ENCODE measurements at regions not wholly inside any gene's neighbourhood (a gene's known extent, or its start where the extent isn't known, plus 50 kb on each side); places are given as distances from the start of the nearest gene placed in this dataset.
"Not testable (repeated sequence)": the region's sequence is repeated elsewhere in the genome, so short reads cannot be mapped to it uniquely, and the experiment has no call there.

GRCh38 chrX:128676651-128677050 is 624.4 kb upstream of the ACTRT1 start:
- Histone ChIP-seq H3K9me3 (ENCODE audit: control insufficient read depth, low read length) (no peaks in the 10 kb centered on the region), H3K4me1 (ENCODE audit: control insufficient read depth in 1 of 2, insufficient read depth in 2 of 2, low read length in 2 of 2) (no peaks in the 10 kb centered on the region), H3K27ac (ENCODE audit: low read depth in 1 of 2, low read length in 2 of 2) (no peak overlapping the region), H3K4me3 (ENCODE audit: low read length in 2 of 2) (no peak overlapping the region), H3K27me3 (ENCODE audit: control insufficient read depth in 1 of 2, insufficient read depth in 2 of 2, low read length in 1 of 2) (no peaks in the 10 kb centered on the region), H3K36me3 (ENCODE audit: control insufficient read depth in 1 of 2, insufficient read depth in 2 of 2, low read length in 1 of 2) (no peaks in the 10 kb centered on the region)
- ATAC-seq (ENCODE audit: low FRiP score) (no peak), DNase-seq (no peak)
- 57 to 78% methylated on average over 4 of the region's 4 CpGs for WGBS, 2 donors
- intact Hi-C loops (cut with DNase I) = no loop called here

- H3K27me3 ChIP-seq (ENCODE audit: control insufficient read depth in 1 of 2, insufficient read depth in 2 of 2, low read length in 1 of 2); H3K4me1 ChIP-seq (ENCODE audit: control insufficient read depth in 1 of 2, insufficient read depth in 2 of 2, low read length in 2 of 2); H3K27ac ChIP-seq (ENCODE audit: low read depth in 1 of 2, low read length in 2 of 2); intact Hi-C loops (cut with DNase I); H3K9me3 ChIP-seq (ENCODE audit: control insufficient read depth, low read length); ATAC-seq (ENCODE audit: low FRiP score); H3K4me3 ChIP-seq (ENCODE audit: low read length in 2 of 2); H3K36me3 ChIP-seq (ENCODE audit: control insufficient read depth in 1 of 2, insufficient read depth in 2 of 2, low read length in 1 of 2); DNase-seq: not testable (repeated sequence)
- 63 to 71% methylated on average over 9 of the region's 9 CpGs for WGBS, 2 donors
These were observed 622.3 kb upstream of the ACTRT1 start for GRCh38 chrX:128674326-128675086.

- ATAC-seq (ENCODE audit: low FRiP score) = no peak
These were observed 612.0 kb upstream of the ACTRT1 start for GRCh38 chrX:128664211-128664610.

GRCh38 chrX:128653524-128654060 is 601.4 kb upstream of the ACTRT1 start:
- no peaks in the 10 kb centered on the region for H3K36me3 ChIP-seq (ENCODE audit: control insufficient read depth in 1 of 2, insufficient read depth in 2 of 2, low read length in 1 of 2)
- intact Hi-C loops (cut with DNase I) = no loop called here
- H3K27me3 ChIP-seq (ENCODE audit: control insufficient read depth in 1 of 2, insufficient read depth in 2 of 2, low read length in 1 of 2) = no peaks in the 10 kb centered on the region
- H3K9me3 ChIP-seq (ENCODE audit: control insufficient read depth, low read length) = peaks cover 4% of the 10 kb centered on the region
- WGBS, 2 donors = 19 to 24% methylated on average over 6 of the region's 6 CpGs
- no peak overlapping the region for H3K27ac ChIP-seq (ENCODE audit: low read depth in 1 of 2, low read length in 2 of 2)
- ATAC-seq (ENCODE audit: low FRiP score) (no peak), DNase-seq (no peak)
- no peak overlapping the region for H3K4me3 ChIP-seq (ENCODE audit: low read length in 2 of 2)
- no peaks in the 10 kb centered on the region for H3K4me1 ChIP-seq (ENCODE audit: control insufficient read depth in 1 of 2, insufficient read depth in 2 of 2, low read length in 2 of 2)

More at GRCh38 chrX:128664211-128664610, 612.0 kb upstream of the ACTRT1 start:
- WGBS, 2 donors = 14 to 38% methylated on average over 1 of the region's 1 CpG
- Histone ChIP-seq H3K27me3 (ENCODE audit: control insufficient read depth in 1 of 2, insufficient read depth in 2 of 2, low read length in 1 of 2) (no peaks in the 10 kb centered on the region), H3K4me1 (ENCODE audit: control insufficient read depth in 1 of 2, insufficient read depth in 2 of 2, low read length in 2 of 2) (no peaks in the 10 kb centered on the region), H3K36me3 (ENCODE audit: control insufficient read depth in 1 of 2, insufficient read depth in 2 of 2, low read length in 1 of 2) (no peaks in the 10 kb centered on the region), H3K27ac (ENCODE audit: low read depth in 1 of 2, low read length in 2 of 2) (no peak overlapping the region), H3K4me3 (ENCODE audit: low read length in 2 of 2) (no peak overlapping the region), H3K9me3 (ENCODE audit: control insufficient read depth, low read length) (no peaks in the 10 kb centered on the region)
- intact Hi-C loops (cut with DNase I) = no loop called here
- no peak for DNase-seq

- ATAC-seq (ENCODE audit: low FRiP score) = no peak
- no peaks in the 10 kb centered on the region for H3K4me1 ChIP-seq (ENCODE audit: control insufficient read depth in 1 of 2, insufficient read depth in 2 of 2, low read length in 2 of 2)
- no peaks in the 10 kb centered on the region for H3K9me3 ChIP-seq (ENCODE audit: control insufficient read depth, low read length)
- H3K27ac ChIP-seq (ENCODE audit: low read depth in 1 of 2, low read length in 2 of 2) = no peak overlapping the region
- H3K36me3 ChIP-seq (ENCODE audit: control insufficient read depth in 1 of 2, insufficient read depth in 2 of 2, low read length in 1 of 2) = no peaks in the 10 kb centered on the region
- no peak overlapping the region for H3K4me3 ChIP-seq (ENCODE audit: low read length in 2 of 2)
- WGBS, 2 donors = 28 to 41% methylated on average over 1 of the region's 1 CpG
- DNase-seq = no peak
- intact Hi-C loops (cut with DNase I) = no loop called here
- H3K27me3 ChIP-seq (ENCODE audit: control insufficient read depth in 1 of 2, insufficient read depth in 2 of 2, low read length in 1 of 2) = no peaks in the 10 kb centered on the region
These were observed 598.1 kb upstream of the ACTRT1 start for GRCh38 chrX:128650326-128650725.

DNA sequence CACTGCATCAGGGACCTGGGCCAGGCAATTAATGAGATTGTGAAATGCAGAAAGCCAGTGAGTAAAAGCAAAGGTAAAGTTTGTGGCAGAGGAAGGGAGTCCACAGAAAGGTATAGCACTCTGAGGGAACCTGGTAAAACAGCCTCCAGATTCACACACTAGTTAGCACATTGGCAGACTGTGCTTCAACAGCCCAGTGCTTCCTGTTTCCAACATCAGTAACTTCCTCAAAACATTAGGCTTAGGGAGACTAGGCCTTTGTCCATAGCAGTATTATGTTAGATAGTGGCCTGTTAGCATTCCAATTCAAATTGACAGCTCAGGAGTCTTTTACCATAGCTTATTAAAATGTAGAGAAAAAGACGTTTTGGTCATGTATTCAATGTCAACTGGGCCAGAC is 582.6 kb upstream of the ACTRT1 start:
- DNase-seq (no peak), ATAC-seq (ENCODE audit: low FRiP score) (no peak)
- no peaks in the 10 kb centered on the region for H3K9me3 ChIP-seq (ENCODE audit: control insufficient read depth, low read length)
- no peak overlapping the region for H3K27ac ChIP-seq (ENCODE audit: low read depth in 1 of 2, low read length in 2 of 2)
- H3K27me3 ChIP-seq (ENCODE audit: control insufficient read depth in 1 of 2, insufficient read depth in 2 of 2, low read length in 1 of 2) = no peaks in the 10 kb centered on the region
- intact Hi-C loops (cut with DNase I) = no loop called here
- H3K4me3 ChIP-seq (ENCODE audit: low read length in 2 of 2) = no peak overlapping the region
- H3K36me3 ChIP-seq (ENCODE audit: control insufficient read depth in 1 of 2, insufficient read depth in 2 of 2, low read length in 1 of 2) = no peaks in the 10 kb centered on the region
- 9 to 34% methylated on average over 1 of the region's 1 CpG for WGBS, 2 donors
- no peaks in the 10 kb centered on the region for H3K4me1 ChIP-seq (ENCODE audit: control insufficient read depth in 1 of 2, insufficient read depth in 2 of 2, low read length in 2 of 2)

GRCh38 chrX:128623361-128623760 is 571.2 kb upstream of the ACTRT1 start:
- intact Hi-C loops (cut with DNase I) = loop anchor here in 1 of 2 donors (10.0 kb wide), 1 partner anchor 61 kb away; no protein-coding TSS in a partner anchor
- H3K36me3 ChIP-seq (ENCODE audit: control insufficient read depth in 1 of 2, insufficient read depth in 2 of 2, low read length in 1 of 2) = no peaks in the 10 kb centered on the region
- H3K9me3 ChIP-seq (ENCODE audit: control insufficient read depth, low read length) = no peaks in the 10 kb centered on the region
- ATAC-seq (ENCODE audit: low FRiP score) = peak; percentile 17
- 79 to 90% methylated on average over 1 of the region's 1 CpG for WGBS, 2 donors
- no peaks in the 10 kb centered on the region for H3K4me1 ChIP-seq (ENCODE audit: control insufficient read depth in 1 of 2, insufficient read depth in 2 of 2, low read length in 2 of 2)
- H3K27me3 ChIP-seq (ENCODE audit: control insufficient read depth in 1 of 2, insufficient read depth in 2 of 2, low read length in 1 of 2) = no peaks in the 10 kb centered on the region
- no peak overlapping the region for H3K4me3 ChIP-seq (ENCODE audit: low read length in 2 of 2)
- H3K27ac ChIP-seq (ENCODE audit: low read depth in 1 of 2, low read length in 2 of 2) = no peak overlapping the region
- peak in 1 of 2 donors; percentile 61 for DNase-seq

DNA sequence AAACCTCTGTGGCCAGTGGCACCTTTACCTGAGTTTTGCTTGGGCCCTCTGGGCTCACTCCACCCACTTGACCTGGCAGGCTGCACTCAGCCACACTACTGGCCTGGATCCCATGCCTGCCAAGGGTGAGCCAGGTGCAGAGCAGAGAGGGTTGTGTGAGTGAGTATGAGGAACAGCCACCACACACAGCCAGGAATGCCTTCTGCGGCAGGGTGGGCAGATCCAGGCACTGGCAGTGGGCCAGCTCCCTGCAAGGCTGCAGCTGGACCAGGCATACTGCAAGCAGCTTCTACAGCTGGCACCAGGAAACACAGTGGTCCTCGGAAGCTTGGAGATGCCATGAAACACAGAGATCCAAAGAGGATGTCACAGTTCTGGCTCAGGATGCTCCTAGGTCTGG is 570.1 kb upstream of the ACTRT1 start:
- ATAC-seq (ENCODE audit: low FRiP score) = no peak
- Histone ChIP-seq H3K27me3 (ENCODE audit: control insufficient read depth in 1 of 2, insufficient read depth in 2 of 2, low read length in 1 of 2) (no peaks in the 10 kb centered on the region), H3K27ac (ENCODE audit: low read depth in 1 of 2, low read length in 2 of 2) (no peak overlapping the region), H3K9me3 (ENCODE audit: control insufficient read depth, low read length) (no peaks in the 10 kb centered on the region), H3K36me3 (ENCODE audit: control insufficient read depth in 1 of 2, insufficient read depth in 2 of 2, low read length in 1 of 2) (no peaks in the 10 kb centered on the region), H3K4me3 (ENCODE audit: low read length in 2 of 2) (no peak overlapping the region), H3K4me1 (ENCODE audit: control insufficient read depth in 1 of 2, insufficient read depth in 2 of 2, low read length in 2 of 2) (no peaks in the 10 kb centered on the region)
- intact Hi-C loops (cut with DNase I) = loop anchor here in 1 of 2 donors (10.0 kb wide), 1 partner anchor 63 kb away; no protein-coding TSS in a partner anchor
- 50 to 51% methylated on average over 2 of the region's 2 CpGs for WGBS, 2 donors
- no peak for DNase-seq

DNA sequence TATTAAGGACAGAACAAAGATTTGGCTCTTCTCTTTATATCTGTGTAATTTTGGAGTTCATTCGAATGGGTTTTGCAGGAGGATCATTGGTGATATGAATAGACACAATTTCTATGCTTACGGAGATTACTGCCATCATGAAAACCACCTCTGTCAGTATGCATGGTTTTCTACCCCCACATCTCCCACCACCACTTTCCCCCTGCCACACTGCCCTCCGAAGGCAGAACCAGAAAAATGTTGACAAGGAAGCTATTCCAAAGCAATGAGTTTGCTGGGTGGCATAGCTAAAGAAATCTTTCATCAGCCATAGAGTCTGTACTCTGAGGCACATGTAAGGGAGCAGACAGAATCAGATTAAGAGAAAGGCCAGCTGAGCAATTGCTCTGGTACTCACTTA is 567.3 kb upstream of the ACTRT1 start:
- intact Hi-C loops (cut with DNase I) = no loop called here
- Histone ChIP-seq H3K27ac (ENCODE audit: low read depth in 1 of 2, low read length in 2 of 2) (no peak overlapping the region), H3K4me1 (ENCODE audit: control insufficient read depth in 1 of 2, insufficient read depth in 2 of 2, low read length in 2 of 2) (no peaks in the 10 kb centered on the region), H3K27me3 (ENCODE audit: control insufficient read depth in 1 of 2, insufficient read depth in 2 of 2, low read length in 1 of 2) (no peaks in the 10 kb centered on the region), H3K9me3 (ENCODE audit: control insufficient read depth, low read length) (no peaks in the 10 kb centered on the region), H3K4me3 (ENCODE audit: low read length in 2 of 2) (no peak overlapping the region), H3K36me3 (ENCODE audit: control insufficient read depth in 1 of 2, insufficient read depth in 2 of 2, low read length in 1 of 2) (no peaks in the 10 kb centered on the region)
- 49 to 69% methylated on average over 3 of the region's 3 CpGs for WGBS, 2 donors
- DNase-seq = no peak
- ATAC-seq (ENCODE audit: low FRiP score) = no peak

Measured in aorta (tissue), 5 donors.